HG03521 (cell line): ENCODE measurements at regions not wholly inside any gene's neighbourhood (a gene's known extent, or its start where the extent isn't known, plus 50 kb on each side); places are given as distances from the start of the nearest gene placed in this dataset.

Experiments
- ATAC-seq: cut with Tn5 transposase; IDR thresholded peaks from one replicate; pipeline ENCODE4 v1.9.1; 2021; ENCODE audit warnings: mild to moderate bottlenecking, moderate library complexity; ENCODE audit not compliant: unreplicated experiment

- ATAC-seq, result no peak
Observed at GRCh38 chr1:71193153-71193552, 112.3 kb upstream of the ZRANB2 start.

GRCh38 chr1:71191520-71191919 lies 110.7 kb upstream of the ZRANB2 start:
- ATAC-seq, result no peak

GRCh38 chr1:71190843-71191242 lies 110.0 kb upstream of the ZRANB2 start:
- ATAC-seq, result no peak

GRCh38 chr1:71184410-71184809 lies 103.6 kb upstream of the ZRANB2 start:
- no peak for ATAC-seq

- ATAC-seq, result no peak
Observed at GRCh38 chr1:71179997-71180396, 99.2 kb upstream of the ZRANB2 start.

GRCh38 chr1:71170925-71171324 lies 90.1 kb upstream of the ZRANB2 start:
- no peak for ATAC-seq

- ATAC-seq, result no peak
Observed at GRCh38 chr1:71167505-71167904, 86.7 kb upstream of the ZRANB2 start.

- no peak for ATAC-seq
Observed at GRCh38 chr1:71166178-71167173, 85.6 kb upstream of the ZRANB2 start.

GRCh38 chr1:71157715-71158114 lies 76.9 kb upstream of the ZRANB2 start:
- ATAC-seq, result no peak

- no peak for ATAC-seq
Observed at GRCh38 chr1:71157151-71157550, 76.3 kb upstream of the ZRANB2 start.

- ATAC-seq, result no peak
Observed at GRCh38 chr1:71156590-71156989, 75.8 kb upstream of the ZRANB2 start.

- ATAC-seq, result no peak
Observed at GRCh38 chr1:71154429-71154828, 73.6 kb upstream of the ZRANB2 start.

GRCh38 chr1:71153826-71154225 lies 73.0 kb upstream of the ZRANB2 start:
- no peak for ATAC-seq

GRCh38 chr1:71147637-71148360 lies 67.0 kb upstream of the ZRANB2 start:
- no peak for ATAC-seq

- no peak for ATAC-seq
Observed at GRCh38 chr1:71135571-71135970, 54.7 kb upstream of the ZRANB2 start.
